Tibial nerve (tissue), 4 donors: ENCODE measurements at regions not wholly inside any gene's neighbourhood (a gene's known extent, or its start where the extent isn't known, plus 50 kb on each side); places are given as distances from the start of the nearest gene placed in this dataset.

Experiments used
- EP300 ChIP-seq, 2 donors: sonication (generic); formaldehyde crosslinking; IDR thresholded peaks; one replicate each; pipeline ENCODE4 v1.6.1; 2017; ENCODE audit warnings: antibody characterized with exemption in 2 of 2, mild to moderate bottlenecking in 1 of 2
- POLR2A ChIP-seq, 2 donors: fragments of 450-650 bp; IDR thresholded peaks; one replicate each; pipeline ENCODE4 v1.6.1; 2017; ENCODE audit warnings: antibody characterized with exemption in 2 of 2, mild to moderate bottlenecking in 2 of 2, moderate library complexity in 2 of 2
- TF ChIP-seq, protein P1 (sequence below), 5 experiments: fragments of 200-600 bp in 3 of 5; fragments of 450-650 bp in 2 of 5; sonication (generic) in 3 of 5; IDR thresholded peaks; one replicate each; pipeline ENCODE4 v1.5.1; 2016 to 2019; ENCODE audit warnings: antibody characterized with exemption in 5 of 5, mild to moderate bottlenecking in 3 of 5, moderate library complexity in 2 of 5

DNA sequence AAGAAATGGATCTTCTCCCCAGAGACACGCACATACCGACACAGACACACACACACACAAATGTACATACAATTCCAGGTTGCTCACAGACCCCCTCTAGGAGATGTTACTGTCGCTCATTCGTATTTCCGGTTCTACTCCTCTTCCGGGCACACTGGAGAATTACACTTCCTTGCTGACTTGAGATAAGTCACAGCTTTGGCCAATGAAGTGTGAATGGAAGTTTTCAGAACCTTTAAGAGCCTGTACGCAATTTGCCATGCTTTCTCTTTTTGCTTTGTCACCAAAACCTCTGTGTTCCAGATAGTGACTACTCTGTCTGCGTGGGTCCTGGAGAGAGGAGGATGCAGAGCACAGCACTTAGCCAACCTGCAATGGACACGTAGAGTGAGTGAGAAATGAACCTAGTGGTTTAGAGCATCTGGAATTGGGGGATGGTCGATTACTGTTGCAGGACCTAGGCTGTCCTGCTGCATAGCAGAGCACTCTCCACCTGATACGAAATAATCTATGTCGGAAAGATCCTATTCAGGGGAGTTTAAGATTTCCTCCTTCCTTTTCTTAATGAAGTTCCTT is 239.5 kb upstream of the TET2 start:
- TF ChIP-seq, protein P1, sequence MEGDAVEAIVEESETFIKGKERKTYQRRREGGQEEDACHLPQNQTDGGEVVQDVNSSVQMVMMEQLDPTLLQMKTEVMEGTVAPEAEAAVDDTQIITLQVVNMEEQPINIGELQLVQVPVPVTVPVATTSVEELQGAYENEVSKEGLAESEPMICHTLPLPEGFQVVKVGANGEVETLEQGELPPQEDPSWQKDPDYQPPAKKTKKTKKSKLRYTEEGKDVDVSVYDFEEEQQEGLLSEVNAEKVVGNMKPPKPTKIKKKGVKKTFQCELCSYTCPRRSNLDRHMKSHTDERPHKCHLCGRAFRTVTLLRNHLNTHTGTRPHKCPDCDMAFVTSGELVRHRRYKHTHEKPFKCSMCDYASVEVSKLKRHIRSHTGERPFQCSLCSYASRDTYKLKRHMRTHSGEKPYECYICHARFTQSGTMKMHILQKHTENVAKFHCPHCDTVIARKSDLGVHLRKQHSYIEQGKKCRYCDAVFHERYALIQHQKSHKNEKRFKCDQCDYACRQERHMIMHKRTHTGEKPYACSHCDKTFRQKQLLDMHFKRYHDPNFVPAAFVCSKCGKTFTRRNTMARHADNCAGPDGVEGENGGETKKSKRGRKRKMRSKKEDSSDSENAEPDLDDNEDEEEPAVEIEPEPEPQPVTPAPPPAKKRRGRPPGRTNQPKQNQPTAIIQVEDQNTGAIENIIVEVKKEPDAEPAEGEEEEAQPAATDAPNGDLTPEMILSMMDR (IDR thresholded peaks at IDR 0.05), result no peak
- no peak for TF ChIP-seq EP300 (IDR thresholded peaks at IDR 0.05)
- no peak for TF ChIP-seq POLR2A (IDR thresholded peaks at IDR 0.05)
